GM12878 (cell line): ENCODE measurements at regions not wholly inside any gene's neighbourhood (a gene's known extent, or its start where the extent isn't known, plus 50 kb on each side); places are given as distances from the start of the nearest gene placed in this dataset.

Experiments
- ATAC-seq: fragments of 200-7000 bp; cut with Tn5 transposase; 3 replicates; pipeline ENCODE4 v1.9.1; 2020; ENCODE audit warnings: mild to moderate bottlenecking, moderate library complexity
- BruUV-seq: library from RNA; stranded (reverse); fragments of 400-500 nt; replicated peaks from 2 replicates; lab custom pipeline; 2021; lab: Mats Ljungman, UMichigan
- CTCF ChIA-PET: fragments of 300-600 bp; sonication (Branson Sonifier 250); formaldehyde crosslinking; extraction: SDS; loops from one replicate; lab custom pipeline; 2021; ENCODE audit warnings: inconsistent platforms; lab: Yijun Ruan, JAX
- POLR2A ChIA-PET: fragments of 350-600 bp; formaldehyde crosslinking; extraction: SDS; loops from one replicate; lab custom pipeline; 2021; ENCODE audit warnings: inconsistent platforms; lab: Charles Lee
- RAD21 ChIA-PET: fragments of 300-600 bp; sonication (Branson Sonifier 250); formaldehyde crosslinking; loops from one replicate; lab custom pipeline; 2023; ENCODE audit warnings: antibody characterized with exemption; ENCODE audit not compliant: unreplicated experiment; lab: Charles Lee
- SMC1A ChIA-PET: fragments of 300-600 bp; sonication (Branson Sonifier 250); formaldehyde crosslinking; loops from one replicate; lab custom pipeline; 2023; ENCODE audit not compliant: unreplicated experiment, uncharacterized antibody; lab: Charles Lee
- DNase-seq: peaks from one replicate; pipeline ENCODE4 v3.0.0-alpha.2; 2011; ENCODE audit warnings: low read depth, low spot score
- FAIRE-seq: peaks from 3 replicates; lab custom pipeline; 2011; peaks lifted over from hg19 to GRCh38; lab: Jason Lieb, UNC
- H2AFZ ChIP-seq: 2 replicates; pipeline ENCODE4 v1.6.0; 2011; ENCODE audit warnings: low read depth, low read length, control low read depth; ENCODE audit not compliant: control insufficient read depth
- H3K27ac ChIP-seq: 2 replicates; pipeline ENCODE4 v1.5.1; 2011; ENCODE audit warnings: control low read depth; ENCODE audit not compliant: control insufficient read depth, insufficient read depth
- H3K27me3 ChIP-seq, 2 experiments: replicated peaks in 1 of 2; 2 replicates each; pipeline versions ENCODE4 v1.6.0 to v1.6.1; 2011; ENCODE audit warnings: low read length in 1 of 2; ENCODE audit not compliant: control insufficient read depth in 2 of 2, insufficient read depth in 2 of 2
- H3K36me3 ChIP-seq, 2 experiments: 2 replicates each; pipeline ENCODE4 v1.5.1; 2011; ENCODE audit warnings: low read length in 1 of 2; ENCODE audit not compliant: control insufficient read depth in 2 of 2, insufficient read depth in 2 of 2
- H3K4me1 ChIP-seq: 2 replicates; pipeline ENCODE4 v1.6.1; 2011; ENCODE audit warnings: mild to moderate bottlenecking, low read length, moderate library complexity, mixed read lengths; ENCODE audit not compliant: control insufficient read depth, insufficient read depth
- H3K4me2 ChIP-seq: 2 replicates; pipeline ENCODE4 v1.6.0; 2011; ENCODE audit warnings: control low read depth; ENCODE audit not compliant: control insufficient read depth, insufficient read depth
- H3K4me3 ChIP-seq: fragments of 200-600 bp; sonication (generic); 2 replicates; pipeline ENCODE4 v1.5.1; 2016
- H3K79me2 ChIP-seq: 2 replicates; pipeline ENCODE4 v1.6.0; 2011; ENCODE audit warnings: low read length; ENCODE audit not compliant: control insufficient read depth, insufficient read depth
- H3K9ac ChIP-seq: 2 replicates; pipeline ENCODE4 v1.8.0; 2011; ENCODE audit warnings: low read length, control low read depth, mixed read lengths; ENCODE audit not compliant: control insufficient read depth, insufficient read depth
- H3K9me3 ChIP-seq: replicated peaks from 3 replicates; pipeline ENCODE4 v1.5.1; 2011; ENCODE audit warnings: mild to moderate bottlenecking, low read length; ENCODE audit not compliant: control insufficient read depth, insufficient read depth
- H4K20me1 ChIP-seq: 2 replicates; pipeline ENCODE4 v1.6.0; 2011; ENCODE audit not compliant: control insufficient read depth, insufficient read depth
- ATF2 ChIP-seq: IDR thresholded peaks from 2 replicates; pipeline ENCODE4 v1.6.1; 2012; ENCODE audit warnings: low read length, inconsistent platforms
- CBX3 ChIP-seq: fragments of 200-600 bp; sonication (generic); IDR thresholded peaks from 2 replicates; pipeline ENCODE4 v1.6.1; 2016; ENCODE audit warnings: low read depth, borderline replicate concordance
- E2F8 ChIP-seq: fragments of 450-650 bp; IDR thresholded peaks from 2 replicates; pipeline ENCODE4 v1.6.1; 2018; ENCODE audit warnings: mild to moderate bottlenecking, low read depth, moderate library complexity; ENCODE audit not compliant: partially characterized antibody
- WRNIP1 ChIP-seq: IDR thresholded peaks from 2 replicates; pipeline ENCODE4 v1.6.1; 2011; ENCODE audit warnings: low read depth, low read length, improper control_type of control experiment, borderline replicate concordance
- ZNF384 ChIP-seq: IDR thresholded peaks from 2 replicates; pipeline ENCODE4 v1.6.1; 2012; ENCODE audit warnings: low read depth, mild to moderate bottlenecking, low read length, improper control_type of control experiment, borderline replicate concordance
- ZNF622 ChIP-seq: fragments of 450-650 bp; IDR thresholded peaks from 2 replicates; pipeline ENCODE4 v1.6.1; 2017; ENCODE audit warnings: mild to moderate bottlenecking, inconsistent platforms
- WGBS: methylation state at CpG from one replicate; pipeline ENCODE4 v1.1.6; 2016; ENCODE audit warnings: low lambda C conversion rate; ENCODE audit not compliant: insufficient replicate concordance, insufficient coverage; ENCODE audit errors: missing lambda C conversion rate; 5-methylcytosine and 5-hydroxymethylcytosine counted together
- in situ Hi-C: fragments of 300-500 bp; cut with MboI; formaldehyde crosslinking; loops from 9 replicates; pipeline ENCODE4 v1.14.3; 2018; ENCODE audit warnings: mixed read lengths
- intact Hi-C: fragments of 100-400 bp; cut with micrococcal nuclease; formaldehyde crosslinking; loops from one replicate; pipeline ENCODE4 v1.14.2; 2022; ENCODE audit not compliant: unreplicated experiment

GRCh38 chr11:45743556-45744468 is 61.1 kb upstream of the SLC35C1 start:
- no peak overlapping the region for H3K4me2 ChIP-seq
- FAIRE-seq (no peak), ATAC-seq (no peak), DNase-seq (no peak)
- no peaks in the 10 kb centered on the region for H3K79me2 ChIP-seq
- SMC1A ChIA-PET: no interaction called here
- POLR2A ChIA-PET: no interaction called here
- TF ChIP-seq ZNF622: no peak
- TF ChIP-seq WRNIP1: no peak
- no peak for TF ChIP-seq ZNF384
- TF ChIP-seq CBX3: no peak
- TF ChIP-seq ATF2: no peak
- TF ChIP-seq E2F8: no peak
- no peaks in the 10 kb centered on the region; a peak in 2 of 4 replicates for H3K27me3 ChIP-seq
- CTCF ChIA-PET: no interaction called here
- H3K27ac ChIP-seq: no peak overlapping the region
- in situ Hi-C loops (no loop called here), intact Hi-C loops (no loop called here)
- no peak overlapping the region for H3K4me3 ChIP-seq
- H2AFZ ChIP-seq: no peak overlapping the region
- H4K20me1 ChIP-seq: no peaks in the 10 kb centered on the region
- no TSS peak for BruUV-seq
- WGBS: 46% methylated on average over 11 of the region's 11 CpGs
- H3K36me3 ChIP-seq: no peaks in the 10 kb centered on the region
- no peak overlapping the region for H3K9ac ChIP-seq
- RAD21 ChIA-PET: no interaction called here
- no peaks in the 10 kb centered on the region for H3K9me3 ChIP-seq
- no peaks in the 10 kb centered on the region for H3K4me1 ChIP-seq
